Stimulated activated CD4-positive, alpha-beta T cell treated with anti-CD3 and anti-CD28 coated beads, Interleukin-2, amount 100 ng/mL, for 4 hours (primary cell): ENCODE measurements at regions not wholly inside any gene's neighbourhood (a gene's known extent, or its start where the extent isn't known, plus 50 kb on each side); places are given as distances from the start of the nearest gene placed in this dataset.

Source experiments
- DNase-seq: peaks from one replicate; pipeline ENCODE4 v3.0.0-alpha.2; 2020; ENCODE audit warnings: low read depth

DNA sequence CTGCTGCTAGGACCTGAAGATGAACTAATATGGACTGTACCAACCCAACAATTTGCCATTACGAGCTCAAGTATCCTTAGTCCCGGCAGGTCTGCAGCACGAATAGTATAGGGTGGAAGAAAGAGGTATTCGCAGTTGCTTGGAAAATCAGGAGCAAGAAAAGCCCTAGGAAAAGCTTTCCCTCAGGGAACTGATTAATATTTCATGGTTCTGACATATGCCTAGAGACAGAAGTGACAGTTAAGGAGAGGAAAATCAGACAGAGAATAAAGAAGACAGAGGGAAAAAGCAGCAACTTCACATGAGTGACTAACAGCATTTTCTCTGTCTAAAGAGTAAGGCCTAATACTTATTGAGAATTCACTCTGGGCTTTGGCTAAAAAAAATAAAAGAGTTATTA lies 602.9 kb upstream of the ATP2B1 start:
- DNase-seq = no peak

DNA sequence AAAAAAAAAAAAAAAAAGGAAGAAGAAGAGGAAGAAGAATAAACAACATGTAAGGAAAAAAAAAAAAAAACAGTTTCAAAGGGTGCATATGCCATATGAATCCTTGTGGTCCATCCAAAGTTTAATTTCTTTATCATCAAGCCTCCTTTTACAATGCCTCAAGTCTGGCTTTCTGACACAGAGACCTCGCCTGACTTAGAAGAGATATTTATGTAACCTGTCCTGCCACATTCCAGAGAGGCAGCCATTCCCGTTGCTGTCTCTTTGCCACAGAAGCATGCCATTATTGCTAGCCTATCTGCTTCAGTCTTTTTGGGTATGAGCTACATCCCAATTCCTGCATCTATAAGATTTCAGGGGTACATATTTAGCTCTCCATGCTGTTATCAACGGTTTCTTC lies 596.7 kb upstream of the ATP2B1 start:
- no peak for DNase-seq

- DNase-seq = no peak
Measured at GRCh38 chr12:90304231-90304630, 595.6 kb upstream of the ATP2B1 start.

DNA sequence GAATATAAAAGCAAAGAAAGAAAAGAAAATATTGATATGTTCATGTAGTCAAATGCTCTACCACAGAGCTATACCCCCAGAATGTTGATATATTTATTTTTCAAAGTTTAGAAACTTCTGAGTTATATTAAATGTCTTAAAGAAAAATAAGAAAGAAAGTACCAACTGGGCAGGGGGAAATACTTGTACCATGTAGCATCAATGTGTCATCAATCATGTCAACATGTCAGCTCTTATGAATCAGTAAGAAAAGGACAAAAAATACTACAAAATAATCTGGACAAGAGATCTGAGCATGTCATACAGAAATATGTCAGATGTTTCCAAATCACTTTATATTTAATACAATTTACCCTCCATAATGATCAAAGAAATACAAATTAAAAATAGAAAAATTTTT lies 595.1 kb upstream of the ATP2B1 start:
- DNase-seq = no peak

- no peak for DNase-seq
Measured at GRCh38 chr12:90301561-90302133, 593.0 kb upstream of the ATP2B1 start.

- DNase-seq = no peak
Measured at GRCh38 chr12:90301095-90301494, 592.5 kb upstream of the ATP2B1 start.

GRCh38 chr12:90299666-90300065 lies 591.0 kb upstream of the ATP2B1 start:
- no peak for DNase-seq

GRCh38 chr12:90299121-90299520 lies 590.5 kb upstream of the ATP2B1 start:
- DNase-seq = no peak

DNA sequence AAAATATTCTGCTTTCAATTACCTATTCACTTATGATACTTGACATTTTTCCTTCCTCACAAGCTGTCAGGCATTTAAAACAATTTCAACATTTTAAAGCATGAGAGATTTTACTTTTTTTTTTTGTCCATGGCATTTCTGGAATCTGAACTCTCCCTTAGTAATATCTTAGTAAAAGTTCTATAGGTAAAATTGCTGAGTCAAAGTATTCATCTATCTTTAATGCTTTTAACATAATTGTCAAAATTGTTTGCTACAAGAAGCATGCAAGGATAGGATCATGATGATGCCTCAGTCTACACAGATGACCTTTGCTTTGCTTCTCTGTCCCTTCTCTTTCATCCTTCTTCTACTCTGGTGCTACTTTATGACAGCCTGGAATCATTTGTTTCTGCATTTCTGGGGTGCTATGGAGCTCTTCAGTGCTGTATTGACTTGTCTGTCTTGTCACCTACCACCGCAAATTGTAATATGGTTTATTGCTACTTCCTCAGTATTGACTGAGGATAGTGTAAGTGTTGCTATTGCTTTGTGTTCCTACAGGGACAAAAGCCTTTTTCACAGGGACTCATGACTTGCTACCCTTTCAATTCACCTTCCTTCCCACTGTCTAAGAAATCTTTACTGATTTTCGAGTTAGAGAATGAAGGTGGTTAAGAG lies 589.8 kb upstream of the ATP2B1 start:
- no peak for DNase-seq

DNA sequence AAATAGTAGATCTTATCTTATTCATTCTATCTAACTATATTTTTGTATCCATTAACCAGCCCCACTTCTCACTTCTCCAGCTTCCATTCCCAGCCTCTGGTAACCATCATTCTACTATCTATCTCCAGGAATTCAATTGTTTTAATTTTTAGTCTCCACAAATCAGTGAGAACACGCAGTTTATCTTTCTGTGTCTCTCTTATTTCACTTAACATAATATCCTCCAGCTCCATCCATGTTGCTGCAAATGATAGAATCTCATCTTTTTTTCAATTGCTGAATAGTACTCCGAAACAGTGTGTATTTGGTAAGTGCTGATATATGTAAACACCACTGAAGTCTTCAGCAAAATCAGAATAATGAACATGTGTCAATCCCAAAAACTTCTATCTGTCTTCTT lies 587.2 kb upstream of the ATP2B1 start:
- DNase-seq = no peak

GRCh38 chr12:90292183-90292582 lies 583.5 kb upstream of the ATP2B1 start:
- DNase-seq = no peak

DNA sequence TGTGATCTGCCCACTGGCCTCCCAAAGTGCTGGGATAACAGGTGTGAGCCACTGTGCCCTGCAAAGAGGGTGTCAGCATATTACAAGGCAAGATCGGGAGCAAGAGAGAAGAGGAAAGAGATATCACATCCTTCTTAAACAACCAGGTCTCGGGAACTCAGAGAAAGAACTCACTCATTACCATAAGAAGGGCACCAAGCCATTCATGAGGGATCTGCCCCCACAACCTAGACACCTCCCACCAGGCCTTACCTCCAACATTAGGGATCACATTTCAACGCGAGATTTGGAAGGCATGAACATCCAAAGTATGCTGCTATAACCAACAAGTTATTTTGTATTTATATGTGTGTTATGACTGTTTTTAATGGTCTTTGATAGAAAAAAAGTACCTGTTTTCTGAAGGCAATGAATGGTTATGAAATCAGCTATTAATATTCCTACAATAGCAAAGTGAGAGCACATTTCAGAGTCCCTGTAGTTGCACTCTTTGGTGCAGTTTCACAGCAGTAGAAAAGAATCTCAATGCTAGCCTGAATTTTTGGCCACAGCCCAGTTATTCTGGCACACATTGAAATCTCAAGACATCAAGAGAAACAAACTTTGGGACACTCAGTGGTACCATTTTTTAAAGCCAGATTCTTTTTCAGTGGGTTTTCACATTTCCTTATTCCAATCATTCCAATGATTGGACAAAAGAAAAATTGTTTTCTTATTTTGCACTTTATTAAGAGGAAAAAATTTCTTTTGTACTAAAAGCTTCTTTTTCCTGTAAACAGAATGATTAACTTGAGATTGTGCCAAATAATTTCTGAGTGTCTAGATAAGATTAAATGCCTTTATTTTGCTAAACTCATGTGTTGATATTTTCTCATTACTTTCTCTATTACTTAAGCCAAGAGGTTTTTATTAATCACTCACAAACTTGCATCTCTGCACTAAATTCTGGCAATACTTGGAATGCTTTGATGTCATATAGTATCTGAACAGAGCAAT lies 582.6 kb upstream of the ATP2B1 start:
- no peak for DNase-seq

GRCh38 chr12:90287585-90287984 lies 578.9 kb upstream of the ATP2B1 start:
- DNase-seq = no peak

DNA sequence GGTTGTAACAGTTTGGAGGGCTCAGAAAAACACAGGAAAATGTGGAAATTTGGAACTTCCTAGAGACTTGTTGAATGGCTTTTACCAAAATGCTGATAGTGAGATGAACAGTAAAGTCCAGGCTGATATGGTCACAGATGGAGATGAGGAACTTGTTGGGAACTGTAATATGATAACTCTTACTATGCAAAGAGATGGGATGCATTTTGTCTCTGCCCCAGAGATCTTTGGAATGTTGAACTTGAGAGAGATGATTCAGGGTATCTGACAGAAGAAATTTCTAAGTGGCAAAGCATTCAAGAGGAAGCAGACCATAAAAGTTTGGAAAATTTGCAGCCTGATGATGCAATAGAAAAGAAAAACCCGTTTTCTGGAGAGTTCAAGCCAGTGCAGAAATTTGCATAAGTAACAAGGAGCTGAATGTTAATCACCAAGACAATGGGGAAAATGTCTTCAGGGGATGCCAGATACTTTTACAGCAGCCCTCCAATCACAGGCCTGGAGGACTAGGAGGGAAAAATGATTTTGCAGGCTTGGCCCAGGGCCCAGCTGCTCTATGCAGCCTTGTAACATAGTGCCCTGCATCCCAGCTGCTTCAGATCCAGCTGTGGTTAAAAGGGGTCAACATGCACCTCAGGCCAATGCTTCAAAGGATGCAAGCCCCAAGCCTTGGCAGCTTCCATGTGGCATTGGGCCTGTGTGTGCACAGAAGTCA lies 572.7 kb upstream of the ATP2B1 start:
- DNase-seq = no peak

DNA sequence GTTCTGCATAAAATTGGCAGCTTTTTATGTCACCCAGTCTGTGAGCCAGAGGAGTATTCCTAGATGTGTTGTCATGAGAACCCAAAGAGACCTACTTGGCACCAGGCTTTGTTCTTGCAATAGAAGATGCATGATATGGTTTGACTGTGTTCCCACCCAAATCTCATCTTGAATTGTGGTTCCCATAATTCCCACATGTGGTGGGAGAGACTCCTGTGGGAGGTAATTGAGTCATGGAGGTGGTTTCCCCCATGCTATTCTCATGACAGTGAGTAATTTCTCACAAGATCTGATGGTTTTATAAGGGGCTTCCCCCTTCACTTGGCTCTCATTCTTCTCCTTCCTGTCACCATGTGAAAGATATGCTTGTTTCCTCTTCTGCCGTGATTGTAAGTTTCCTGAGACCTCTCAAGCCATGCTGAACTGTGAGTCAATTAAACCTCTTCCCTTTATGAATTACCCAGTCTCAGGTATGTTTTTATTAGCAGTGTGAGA lies 572.0 kb upstream of the ATP2B1 start:
- no peak for DNase-seq

DNA sequence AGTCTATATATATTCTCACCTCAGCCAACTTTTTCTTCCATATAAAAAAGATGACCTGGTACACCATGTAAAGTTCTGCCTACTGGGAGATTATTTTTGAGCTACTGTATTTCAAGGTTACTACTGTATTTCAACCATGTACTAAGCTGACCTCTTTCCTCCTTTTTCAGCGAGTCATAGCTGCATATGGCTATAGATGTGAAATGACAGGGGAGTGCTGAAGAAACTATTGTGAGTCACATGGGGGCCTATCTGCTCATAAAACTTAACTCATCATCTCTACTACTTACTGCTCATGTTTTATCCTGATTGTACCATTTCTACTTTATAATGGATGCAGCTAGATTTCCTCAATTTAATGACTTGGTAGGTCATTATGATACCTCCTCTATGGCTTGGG lies 571.4 kb upstream of the ATP2B1 start:
- DNase-seq = no peak

DNA sequence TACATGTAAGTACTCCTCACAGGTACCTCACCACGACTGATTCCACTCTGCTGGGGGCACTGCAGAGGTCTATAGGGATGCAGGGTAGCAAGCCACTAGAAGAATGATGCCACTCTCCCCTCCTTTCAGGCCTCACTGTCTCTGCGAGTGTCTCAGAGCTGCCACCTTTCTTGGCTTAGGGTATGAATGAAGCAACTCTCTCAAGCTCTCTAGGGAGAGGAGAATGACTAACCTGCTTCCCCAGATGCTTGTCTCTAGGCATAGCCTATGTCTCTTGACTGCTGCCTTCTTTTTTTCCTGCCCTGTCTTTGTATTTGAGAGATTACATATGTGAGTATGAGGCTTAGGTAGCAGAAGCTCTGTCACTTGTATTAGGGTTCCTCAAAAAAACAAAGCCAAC lies 566.5 kb upstream of the ATP2B1 start:
- no peak for DNase-seq

DNA sequence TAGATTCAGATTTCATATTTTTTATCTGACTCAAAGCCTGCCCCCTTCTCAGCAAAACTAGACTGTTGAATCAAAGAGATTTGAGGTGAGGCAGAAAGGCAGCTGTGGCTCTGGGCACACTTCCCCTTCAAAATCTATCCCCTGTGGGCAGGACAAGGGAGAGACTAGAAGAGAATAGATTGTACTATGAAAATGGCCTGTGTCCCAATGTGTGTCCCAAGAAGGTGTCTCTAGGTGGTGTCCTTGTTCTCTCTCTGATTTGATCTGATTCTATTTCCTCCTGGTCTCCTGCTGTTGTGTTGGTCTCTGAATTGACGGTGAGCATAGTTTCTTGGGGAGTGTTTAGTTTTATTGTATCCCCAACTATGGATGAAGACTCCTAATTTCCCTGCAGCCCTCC lies 565.8 kb upstream of the ATP2B1 start:
- DNase-seq = no peak

DNA sequence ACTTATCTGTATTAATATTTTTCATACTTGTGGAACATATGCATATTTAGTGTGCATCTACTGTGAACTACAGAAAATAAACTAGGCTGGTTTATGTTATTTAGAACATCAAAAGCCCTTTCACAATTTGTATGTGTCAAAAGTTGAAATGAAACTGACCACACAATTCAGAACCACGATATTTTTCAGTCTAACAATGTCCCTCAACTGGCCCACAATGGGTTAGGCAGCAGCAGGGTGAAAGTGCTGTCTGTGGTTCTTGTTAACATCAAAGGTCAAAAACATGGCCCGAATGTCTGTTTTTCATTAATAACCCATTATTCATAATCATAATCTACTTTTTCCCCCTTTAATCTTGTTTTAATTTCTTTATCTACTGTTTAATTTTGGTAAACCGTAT lies 559.9 kb upstream of the ATP2B1 start:
- no peak for DNase-seq

DNA sequence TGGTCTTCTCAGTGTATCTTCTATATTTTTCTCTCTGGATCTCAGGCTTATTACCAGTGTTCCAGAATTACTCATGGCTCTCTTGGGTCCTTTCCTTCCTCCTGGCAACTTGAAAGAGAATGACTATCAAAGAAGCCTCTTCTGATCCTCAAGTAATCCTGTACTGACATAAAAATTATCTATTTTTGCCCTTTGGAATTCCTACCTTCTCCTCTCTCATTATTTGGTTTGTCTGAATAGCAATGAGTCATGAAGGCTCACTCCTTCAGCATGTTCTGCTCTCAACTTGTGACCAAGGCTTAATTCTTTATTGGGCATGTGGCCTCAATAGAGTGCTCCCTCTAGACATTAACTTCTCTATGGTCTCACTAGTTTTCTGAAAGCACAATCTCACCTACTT lies 553.6 kb upstream of the ATP2B1 start:
- no peak for DNase-seq

DNA sequence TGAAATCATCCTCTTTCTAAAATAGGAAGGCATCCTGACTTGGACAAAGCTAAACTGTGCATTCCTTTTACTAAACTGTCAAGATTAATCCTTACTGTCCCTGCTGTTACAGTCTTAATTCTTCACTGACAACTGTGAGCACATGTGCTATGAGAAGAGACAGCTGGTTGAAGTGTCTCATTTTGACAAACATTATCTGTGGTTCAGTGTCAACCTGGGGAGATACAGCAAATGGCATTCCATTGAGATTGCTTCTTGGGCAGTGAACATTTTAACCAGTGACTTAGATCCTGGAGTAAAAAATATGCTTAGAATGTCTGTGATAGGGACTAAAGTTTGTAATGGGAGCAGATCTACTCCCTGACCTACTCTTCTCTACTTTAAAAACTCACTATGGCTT lies 552.6 kb upstream of the ATP2B1 start:
- no peak for DNase-seq

DNA sequence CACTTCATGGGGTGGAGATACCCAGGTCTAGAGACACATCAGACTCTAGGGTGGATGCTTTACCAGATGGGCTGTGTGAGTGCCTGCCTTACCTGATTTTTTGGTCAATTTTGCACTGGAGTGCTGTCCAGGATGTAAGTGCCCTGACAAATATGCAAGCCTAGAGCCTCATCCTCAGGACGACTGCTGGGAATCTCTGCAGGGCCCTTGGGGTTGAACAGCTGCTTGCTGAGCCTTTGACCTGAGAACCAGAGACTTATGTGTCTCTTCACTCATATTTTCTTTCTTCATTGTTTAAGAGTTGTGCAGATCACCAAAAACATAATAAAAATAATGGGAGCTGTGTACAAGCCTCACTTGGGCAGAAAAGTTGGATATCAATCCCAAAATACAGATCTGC lies 551.5 kb upstream of the ATP2B1 start:
- no peak for DNase-seq
